22Rv1 (cell line): ENCODE measurements at regions not wholly inside any gene's neighbourhood (a gene's known extent, or its start where the extent isn't known, plus 50 kb on each side); places are given as distances from the start of the nearest gene placed in this dataset.

ENCODE experiments used
- H3K27ac ChIP-seq: fragments of 450-650 bp; 2 replicates; pipeline ENCODE4 v1.5.1; 2017
- CTCF ChIP-seq: fragments of 450-650 bp; IDR thresholded peaks from 2 replicates; pipeline ENCODE4 v1.5.1; 2017; ENCODE audit warnings: mild to moderate bottlenecking
- ZFX ChIP-seq: fragments of 450-650 bp; IDR thresholded peaks from 2 replicates; pipeline ENCODE4 v1.6.1; 2017; ENCODE audit warnings: antibody characterized with exemption, borderline replicate concordance

- TF ChIP-seq ZFX (no peak), CTCF (no peak)
- no peak overlapping the region for H3K27ac ChIP-seq
Measured at GRCh38 chr2:42958741-42959233, 166.4 kb upstream of the HAAO start.

GRCh38 chr2:42957861-42958301, 165.5 kb upstream of the HAAO start:
- H3K27ac ChIP-seq = no peak overlapping the region
- TF ChIP-seq ZFX = no peak
- TF ChIP-seq CTCF = no peak

GRCh38 chr2:42957109-42957860, 164.9 kb upstream of the HAAO start:
- no peak for TF ChIP-seq CTCF
- no peak for TF ChIP-seq ZFX
- no peak overlapping the region for H3K27ac ChIP-seq

- H3K27ac ChIP-seq = no peak overlapping the region
- no peak for TF ChIP-seq ZFX
- TF ChIP-seq CTCF = no peak
Measured at GRCh38 chr2:42954227-42954962, 162.0 kb upstream of the HAAO start.

- no peak for TF ChIP-seq CTCF
- TF ChIP-seq ZFX = no peak
- no peak overlapping the region for H3K27ac ChIP-seq
Measured at GRCh38 chr2:42953216-42953615, 160.8 kb upstream of the HAAO start.

GRCh38 chr2:42951263-42951938, 159.0 kb upstream of the HAAO start:
- TF ChIP-seq ZFX = no peak
- TF ChIP-seq CTCF = no peak
- H3K27ac ChIP-seq = no peak overlapping the region

- H3K27ac ChIP-seq = no peak overlapping the region
- TF ChIP-seq CTCF = no peak
- no peak for TF ChIP-seq ZFX
Measured at GRCh38 chr2:42949125-42949524, 156.7 kb upstream of the HAAO start.
